Fibroblast of villous mesenchyme (primary cell): ENCODE measurements at regions not wholly inside any gene's neighbourhood (a gene's known extent, or its start where the extent isn't known, plus 50 kb on each side); places are given as distances from the start of the nearest gene placed in this dataset.

ENCODE experiments used
- DNase-seq: peaks from one replicate; pipeline ENCODE4 v3.0.0-alpha.2; 2010; ENCODE audit warnings: low read depth
- H3K4me3 ChIP-seq: 2 replicates; pipeline ENCODE4 v1.5.1; 2011; ENCODE audit warnings: low read depth, mild to moderate bottlenecking, low read length
- TF ChIP-seq, protein P1 (sequence below): IDR thresholded peaks from 2 replicates; pipeline ENCODE4 v1.5.1; 2012; ENCODE audit warnings: low read depth, mild to moderate bottlenecking, low read length; ENCODE audit not compliant: insufficient read depth

DNA sequence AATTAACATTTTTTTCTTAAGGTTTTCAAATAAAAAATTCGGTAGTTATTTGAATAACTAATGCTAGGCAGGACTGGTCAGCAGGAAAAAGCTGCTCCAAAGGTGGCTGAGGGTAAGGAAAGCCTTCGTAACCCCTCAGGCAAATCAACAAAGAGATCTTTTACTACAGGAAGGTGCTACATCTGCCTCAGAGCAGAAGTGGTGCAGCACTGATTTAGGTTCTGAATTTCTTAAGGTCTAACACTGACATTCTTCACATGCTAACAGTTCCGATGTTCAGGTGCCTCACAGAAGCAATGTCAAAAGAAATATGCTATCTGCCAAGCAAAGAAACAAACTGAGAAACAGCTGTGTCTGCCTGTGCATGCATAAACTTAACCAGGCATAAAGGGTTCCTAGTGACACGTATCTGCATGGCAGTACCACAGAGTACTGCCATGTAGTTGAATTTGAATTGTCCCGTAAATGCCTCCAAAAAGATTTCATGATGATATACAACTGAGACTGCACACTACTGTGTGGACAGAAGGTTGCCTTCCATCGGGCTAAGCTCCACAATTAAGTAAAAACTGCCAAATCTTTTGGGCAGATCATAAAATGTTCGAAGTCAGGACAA is 275.0 kb upstream of the NSMCE3 start:
- no peak overlapping the region for H3K4me3 ChIP-seq
- no peak for DNase-seq
- TF ChIP-seq, protein P1, sequence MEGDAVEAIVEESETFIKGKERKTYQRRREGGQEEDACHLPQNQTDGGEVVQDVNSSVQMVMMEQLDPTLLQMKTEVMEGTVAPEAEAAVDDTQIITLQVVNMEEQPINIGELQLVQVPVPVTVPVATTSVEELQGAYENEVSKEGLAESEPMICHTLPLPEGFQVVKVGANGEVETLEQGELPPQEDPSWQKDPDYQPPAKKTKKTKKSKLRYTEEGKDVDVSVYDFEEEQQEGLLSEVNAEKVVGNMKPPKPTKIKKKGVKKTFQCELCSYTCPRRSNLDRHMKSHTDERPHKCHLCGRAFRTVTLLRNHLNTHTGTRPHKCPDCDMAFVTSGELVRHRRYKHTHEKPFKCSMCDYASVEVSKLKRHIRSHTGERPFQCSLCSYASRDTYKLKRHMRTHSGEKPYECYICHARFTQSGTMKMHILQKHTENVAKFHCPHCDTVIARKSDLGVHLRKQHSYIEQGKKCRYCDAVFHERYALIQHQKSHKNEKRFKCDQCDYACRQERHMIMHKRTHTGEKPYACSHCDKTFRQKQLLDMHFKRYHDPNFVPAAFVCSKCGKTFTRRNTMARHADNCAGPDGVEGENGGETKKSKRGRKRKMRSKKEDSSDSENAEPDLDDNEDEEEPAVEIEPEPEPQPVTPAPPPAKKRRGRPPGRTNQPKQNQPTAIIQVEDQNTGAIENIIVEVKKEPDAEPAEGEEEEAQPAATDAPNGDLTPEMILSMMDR = no peak

- no peak for DNase-seq
- TF ChIP-seq, protein P1 = no peak
Measured at GRCh38 chr15:29542994-29543393, 273.4 kb upstream of the NSMCE3 start.

DNA sequence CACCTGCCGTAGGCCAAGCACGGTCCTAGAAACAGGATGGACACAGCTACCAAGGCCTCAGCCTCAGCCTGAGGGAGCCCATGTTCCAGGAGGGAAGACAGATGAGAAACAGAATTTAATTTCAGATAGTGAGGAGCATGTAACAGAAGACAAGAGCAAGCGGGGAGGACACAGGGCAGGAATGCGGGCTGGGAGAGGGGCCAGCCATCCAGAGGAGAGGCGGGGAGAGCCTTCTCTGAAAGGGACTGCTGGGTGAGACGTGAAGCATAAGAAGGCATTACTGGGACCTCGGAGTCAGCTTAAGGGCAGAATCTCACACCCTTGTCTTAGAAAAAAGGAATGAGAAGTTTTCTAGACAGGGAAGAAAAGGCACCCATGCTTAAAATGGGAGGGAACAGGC is 271.7 kb upstream of the NSMCE3 start:
- no peak overlapping the region for H3K4me3 ChIP-seq
- DNase-seq = no peak
- TF ChIP-seq, protein P1 = no peak

More at GRCh38 chr15:29542994-29543393, 273.4 kb upstream of the NSMCE3 start:
- H3K4me3 ChIP-seq = no peak overlapping the region

DNA sequence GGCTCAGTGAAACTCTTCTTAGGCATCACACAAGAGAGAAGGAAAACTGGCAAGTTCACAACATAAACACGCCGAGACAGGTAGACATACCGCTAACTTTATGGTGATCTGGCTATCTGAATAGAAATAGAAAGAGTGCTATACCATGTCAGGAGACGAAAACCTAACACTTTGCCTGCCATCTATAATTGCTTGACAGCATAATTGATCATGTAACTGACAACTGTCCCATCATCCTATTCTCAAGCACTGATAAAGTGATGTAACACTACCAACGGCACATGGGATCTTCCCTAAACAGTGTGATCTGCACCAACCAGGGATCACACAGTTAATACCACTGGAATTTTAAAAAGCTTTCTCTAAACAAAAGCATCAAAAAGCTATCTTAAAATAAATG is 270.9 kb upstream of the NSMCE3 start:
- H3K4me3 ChIP-seq = no peak overlapping the region
- TF ChIP-seq, protein P1 = no peak
- no peak for DNase-seq

- TF ChIP-seq, protein P1 = no peak
- no peak overlapping the region for H3K4me3 ChIP-seq
- no peak for DNase-seq
Measured at GRCh38 chr15:29539736-29540135, 270.1 kb upstream of the NSMCE3 start.

GRCh38 chr15:29538044-29538443 is 268.4 kb upstream of the NSMCE3 start:
- no peak overlapping the region for H3K4me3 ChIP-seq
- DNase-seq = no peak
- TF ChIP-seq, protein P1 = no peak

- TF ChIP-seq, protein P1 = no peak
- H3K4me3 ChIP-seq = no peak overlapping the region
- no peak for DNase-seq
Measured at GRCh38 chr15:29535952-29536351, 266.3 kb upstream of the NSMCE3 start.
